ENCODE measurements at regions not wholly inside any gene's neighbourhood (a gene's known extent, or its start where the extent isn't known, plus 50 kb on each side); places are given as distances from the start of the nearest gene placed in this dataset.

DNA sequence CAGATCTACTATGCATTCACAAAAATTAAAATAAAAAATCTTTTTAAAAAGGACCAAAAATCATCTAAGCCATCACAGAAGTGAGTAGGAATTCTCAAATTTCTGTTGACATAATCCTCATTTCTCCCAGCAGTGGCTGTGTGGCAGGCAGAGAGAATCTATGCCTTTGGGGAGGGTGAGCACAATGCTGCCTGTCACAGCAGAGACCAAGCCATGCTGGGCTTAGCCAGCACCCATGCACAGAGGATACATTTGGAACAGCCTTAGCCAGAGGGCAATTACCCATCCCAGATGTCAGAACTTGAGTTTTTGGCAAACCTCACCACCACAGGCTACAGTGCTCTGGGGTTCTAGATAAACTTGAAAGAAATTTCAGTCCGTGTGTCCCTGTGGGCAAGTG is 1274.8 kb upstream of the ADGRL3 start:
- no peak for DNase-seq

DNA sequence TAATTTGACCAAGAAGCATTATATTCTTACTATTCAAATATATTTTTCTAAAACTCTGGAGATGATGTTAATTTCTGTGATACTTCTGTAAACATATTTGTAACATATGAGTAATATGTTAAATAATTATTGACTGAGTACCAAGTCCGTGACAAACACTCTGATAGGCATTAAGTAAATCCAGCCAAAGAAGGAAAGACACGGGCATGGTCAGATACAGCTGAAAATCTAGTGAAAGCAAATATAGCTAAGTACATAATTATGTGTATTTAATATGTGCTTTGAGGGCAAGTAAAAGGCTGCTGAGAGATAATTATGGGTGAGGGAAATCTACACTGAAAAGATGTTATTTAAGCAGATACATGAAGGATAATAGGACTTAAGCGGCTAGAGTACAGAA is 1263.6 kb upstream of the ADGRL3 start:
- DNase-seq, result peak; percentile 95

DNA sequence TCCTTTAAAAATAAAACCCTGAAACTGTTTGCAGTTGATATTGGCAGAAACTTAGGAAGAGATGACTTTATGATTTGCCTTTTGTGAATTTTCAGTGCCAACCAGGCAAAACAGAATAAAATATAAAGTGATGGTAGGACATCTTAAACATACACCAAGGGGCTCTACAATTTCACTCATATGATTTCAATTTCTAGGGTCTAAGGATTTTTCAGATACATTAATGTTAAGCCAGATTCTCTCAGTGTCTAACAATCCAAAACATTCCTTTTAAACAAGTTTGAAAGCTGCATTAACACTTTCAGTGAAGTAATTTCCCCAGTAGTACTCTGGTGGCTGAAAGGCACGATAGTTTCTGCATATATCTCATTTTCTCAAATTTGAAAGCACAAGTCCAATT is 1262.0 kb upstream of the ADGRL3 start:
- DNase-seq, result no peak

DNA sequence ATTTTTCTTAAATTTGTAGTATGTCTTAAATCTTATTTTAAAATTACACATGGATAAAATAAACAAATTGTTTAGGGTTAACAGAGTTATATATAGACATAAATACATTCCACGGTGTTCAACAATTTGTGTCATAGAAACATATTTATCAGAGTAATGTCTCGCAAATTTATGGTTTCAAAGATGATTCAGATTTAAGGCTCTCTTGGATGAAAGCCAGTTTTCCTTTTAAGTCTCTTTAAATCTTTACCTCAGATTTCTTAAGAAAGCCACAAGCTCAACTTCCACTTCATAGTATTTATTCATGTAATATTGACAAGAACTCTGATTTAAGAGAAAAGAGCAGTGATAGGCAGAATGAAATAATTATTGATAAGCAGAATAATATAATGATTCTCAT is 1254.8 kb upstream of the ADGRL3 start:
- DNase-seq, result no peak

DNA sequence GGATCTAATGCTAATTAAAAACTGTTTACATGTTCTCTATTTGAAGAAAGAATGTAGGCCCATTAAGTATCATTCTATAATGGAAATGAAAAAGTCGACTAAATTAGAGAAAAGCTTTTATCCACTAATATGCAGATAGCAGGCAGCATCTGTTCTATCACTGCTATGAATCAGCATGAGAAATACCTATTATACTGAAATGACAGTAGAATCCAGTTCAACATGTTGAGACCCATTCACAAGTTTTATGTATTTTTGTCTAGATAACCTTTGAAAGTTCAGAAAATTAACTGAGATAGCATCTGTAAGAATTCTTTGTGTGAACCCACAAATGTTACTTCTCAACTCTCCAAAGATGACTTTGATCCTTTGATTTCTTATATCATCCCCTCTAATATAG is 1254.4 kb upstream of the ADGRL3 start:
- no peak for DNase-seq

DNA sequence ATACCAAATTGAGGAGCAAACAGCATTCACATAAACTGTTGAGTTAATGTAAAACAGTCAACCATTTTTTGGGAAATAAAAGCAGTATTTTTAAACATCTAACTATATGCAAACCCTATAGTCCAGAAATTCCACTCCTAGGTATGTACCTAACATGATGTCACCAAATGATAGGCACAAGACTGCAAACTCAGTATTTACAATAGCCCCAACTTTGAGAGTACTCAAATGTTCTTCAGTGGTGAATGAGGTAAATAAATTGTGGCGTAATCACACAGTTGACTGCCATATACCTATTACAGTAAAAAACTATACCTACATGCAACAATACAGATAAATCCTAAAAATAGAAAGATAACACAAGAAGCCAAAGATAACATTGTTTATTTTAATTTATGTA is 1243.8 kb upstream of the ADGRL3 start:
- no peak for DNase-seq

DNA sequence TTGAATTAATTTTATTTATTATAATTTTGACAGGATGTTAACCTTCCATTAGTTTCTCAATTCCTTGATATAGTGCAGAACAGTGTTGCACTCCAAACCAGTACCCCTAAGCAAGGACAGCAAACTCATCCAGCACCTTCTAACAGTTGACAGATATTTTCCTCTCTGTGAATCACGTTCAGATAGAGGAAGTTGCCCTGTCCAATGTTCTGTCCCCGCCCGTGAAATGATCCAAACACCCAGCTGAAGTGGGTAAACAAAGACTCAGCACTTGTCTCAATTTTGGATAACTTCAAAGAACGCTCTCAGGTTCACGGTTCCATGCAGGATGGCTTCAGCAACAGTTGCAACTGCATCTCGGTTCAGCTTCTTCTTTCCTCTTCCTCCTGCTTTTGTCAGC is 1240.0 kb upstream of the ADGRL3 start:
- no peak for DNase-seq

DNA sequence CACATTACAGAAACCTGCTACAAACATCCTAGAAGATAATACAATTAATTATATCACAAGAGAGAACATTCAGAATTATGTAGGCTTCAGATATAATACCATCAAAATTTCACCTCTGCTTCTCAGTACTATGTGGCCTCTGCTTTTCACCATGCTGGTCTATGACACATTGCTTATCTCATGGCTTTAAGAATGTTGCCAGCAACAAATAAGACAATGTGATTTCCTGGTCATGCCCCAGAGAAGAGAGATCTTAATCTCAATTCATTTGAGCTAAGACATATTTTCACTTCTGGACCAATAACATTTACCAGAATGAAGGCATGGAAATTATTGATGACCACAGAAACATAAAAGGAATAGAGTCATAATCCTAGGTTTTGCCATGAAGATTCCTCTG is 1233.4 kb upstream of the ADGRL3 start:
- no peak for DNase-seq

DNA sequence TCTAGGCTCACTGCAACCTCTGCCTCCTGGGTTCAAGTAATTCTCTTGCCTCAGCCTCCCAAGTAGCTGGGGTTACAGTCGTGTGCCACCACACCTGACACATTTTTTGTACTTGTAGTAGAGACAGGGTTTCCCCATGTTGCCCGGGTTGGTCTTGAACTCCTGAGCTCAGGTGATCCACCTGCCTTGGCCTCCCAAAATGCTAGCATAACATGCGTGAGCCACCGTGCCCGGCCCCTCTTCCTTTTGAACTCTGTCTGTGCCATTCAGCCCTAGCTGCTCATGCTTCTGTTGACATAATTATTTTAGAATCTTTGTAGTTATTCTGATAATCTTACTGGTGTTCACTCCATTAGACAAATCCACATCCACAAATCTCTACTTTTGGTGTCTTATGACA is 1231.3 kb upstream of the ADGRL3 start:
- no peak for DNase-seq

DNA sequence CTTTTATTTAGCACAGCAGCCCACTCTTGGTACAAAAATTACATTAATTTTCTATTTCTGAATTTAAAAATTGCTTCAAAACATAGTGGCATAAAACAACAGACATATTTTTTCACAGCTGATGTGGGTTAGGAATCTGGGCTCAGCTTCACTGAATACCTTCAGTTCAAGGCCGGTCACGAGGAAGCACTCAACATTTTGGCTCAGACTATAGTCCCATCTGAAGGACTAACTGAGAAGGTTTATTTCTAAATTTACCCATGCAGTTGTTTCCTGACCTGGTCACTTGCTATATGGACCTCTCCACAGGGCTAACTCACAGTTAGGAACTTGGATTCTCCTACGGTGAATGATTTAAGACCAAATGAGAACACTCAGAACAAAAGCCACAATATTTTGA is 1230.2 kb upstream of the ADGRL3 start:
- no peak for DNase-seq

DNA sequence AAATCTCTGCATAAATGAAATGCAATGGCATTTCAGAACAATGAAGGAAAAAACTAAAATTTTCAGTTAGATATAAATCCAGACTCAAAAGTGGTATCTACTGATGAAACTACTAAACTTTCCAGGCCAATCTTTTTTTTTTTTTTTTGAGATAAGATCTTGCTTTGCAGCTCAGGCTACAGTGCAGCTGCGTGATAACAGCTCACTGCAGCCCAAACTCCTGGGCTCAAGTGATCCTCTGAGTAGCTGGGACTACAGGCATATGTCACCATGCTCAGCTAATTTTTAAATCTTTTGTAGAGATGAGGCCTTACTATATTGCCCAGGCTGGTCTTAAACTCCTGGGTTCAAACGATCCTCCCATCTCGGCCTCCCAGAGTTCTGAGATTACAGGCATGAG is 1228.2 kb upstream of the ADGRL3 start:
- no peak for DNase-seq

DNA sequence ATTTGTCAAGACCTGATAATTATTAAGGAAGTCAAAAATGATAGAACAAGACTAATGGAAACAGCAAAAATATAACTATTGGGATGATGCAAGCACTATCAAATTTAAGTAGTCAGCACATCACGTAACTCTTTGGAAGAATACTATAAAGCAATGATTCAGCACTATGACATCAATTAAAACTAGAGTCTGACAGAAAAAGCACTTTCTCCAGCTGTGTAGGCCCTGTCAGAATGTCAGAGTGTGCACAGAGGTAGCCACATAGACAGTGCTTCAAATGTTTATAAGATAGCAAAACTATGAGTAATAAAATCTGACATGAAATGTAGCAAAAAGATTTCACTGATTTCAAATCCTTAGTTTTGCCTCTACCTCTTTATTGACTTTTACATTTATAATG is 1226.6 kb upstream of the ADGRL3 start:
- no peak for DNase-seq

DNA sequence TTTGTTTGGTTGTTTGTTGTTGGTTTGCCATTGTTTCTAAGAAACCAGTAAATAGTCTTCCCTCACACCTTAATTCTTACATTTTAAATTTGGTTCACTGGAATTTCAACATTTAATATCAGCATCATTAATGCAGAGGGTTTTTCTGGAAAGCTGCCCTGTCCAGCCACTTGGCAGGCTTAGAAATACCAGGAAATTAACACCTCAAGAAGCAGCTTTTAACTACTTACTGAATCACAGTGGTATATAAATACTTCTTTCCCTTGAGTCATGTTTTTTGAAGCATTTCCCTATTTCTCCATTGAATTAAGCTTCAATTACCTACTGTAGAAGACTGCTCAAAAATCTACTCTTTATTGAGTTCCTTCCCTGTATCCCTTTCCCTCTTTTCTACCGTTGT is 1221.1 kb upstream of the ADGRL3 start:
- no peak for DNase-seq

DNA sequence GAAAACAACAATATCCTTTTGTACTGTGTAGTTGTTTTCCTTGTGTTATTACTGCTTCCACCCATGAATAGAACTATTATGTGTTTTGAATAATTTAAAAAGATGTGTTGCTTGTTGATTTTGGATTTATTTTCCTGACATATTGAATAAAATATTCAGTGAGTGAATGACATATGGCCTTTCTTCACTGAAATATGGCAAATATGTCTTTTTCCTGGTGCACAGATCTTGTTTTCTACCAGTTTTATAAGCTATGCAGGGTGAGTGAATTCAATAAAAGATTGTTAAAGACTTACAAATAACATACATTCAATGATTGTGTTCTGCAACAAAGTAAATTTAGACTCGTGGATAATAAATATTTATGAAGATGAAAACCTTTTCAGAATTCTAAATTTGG is 1216.3 kb upstream of the ADGRL3 start:
- DNase-seq, result no peak

DNA sequence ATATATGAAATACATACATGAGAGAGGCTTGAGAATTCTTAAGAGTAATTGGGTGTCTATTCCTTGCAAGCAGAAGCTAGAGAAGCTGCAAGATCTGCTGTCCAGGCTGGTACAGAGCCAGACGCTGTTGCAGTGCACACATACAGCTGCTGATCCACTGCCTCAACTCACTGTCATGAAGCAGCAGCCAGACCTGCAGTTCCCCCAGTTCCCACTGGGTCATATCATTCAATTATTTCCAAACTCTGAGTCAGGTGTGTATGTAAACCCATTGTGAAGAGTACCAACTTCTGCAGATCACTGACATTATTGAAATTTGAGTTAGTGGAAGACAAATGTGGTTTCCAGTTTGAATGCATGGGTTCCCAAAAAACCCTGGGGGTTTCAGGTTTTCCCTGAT is 1212.8 kb upstream of the ADGRL3 start:
- no peak for DNase-seq

DNA sequence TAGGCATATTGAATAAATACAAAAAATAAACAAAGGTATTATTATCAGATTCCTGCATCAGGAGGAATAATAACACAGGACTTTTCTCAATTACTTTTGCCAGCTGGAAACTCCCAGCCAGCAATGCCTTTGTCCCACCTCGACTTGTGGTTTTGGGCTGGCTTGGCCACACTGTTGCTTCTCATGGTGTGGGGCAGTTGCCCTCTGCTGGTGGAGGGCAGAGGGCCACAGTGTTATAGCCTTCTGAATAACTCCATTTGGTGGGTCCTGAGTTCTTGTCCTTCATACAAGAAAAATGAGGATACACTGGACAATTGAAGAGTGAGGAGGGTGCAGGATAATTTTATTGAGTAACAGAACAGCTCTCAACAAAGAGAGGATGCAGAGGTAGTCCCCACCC is 1206.0 kb upstream of the ADGRL3 start:
- no peak for DNase-seq

DNA sequence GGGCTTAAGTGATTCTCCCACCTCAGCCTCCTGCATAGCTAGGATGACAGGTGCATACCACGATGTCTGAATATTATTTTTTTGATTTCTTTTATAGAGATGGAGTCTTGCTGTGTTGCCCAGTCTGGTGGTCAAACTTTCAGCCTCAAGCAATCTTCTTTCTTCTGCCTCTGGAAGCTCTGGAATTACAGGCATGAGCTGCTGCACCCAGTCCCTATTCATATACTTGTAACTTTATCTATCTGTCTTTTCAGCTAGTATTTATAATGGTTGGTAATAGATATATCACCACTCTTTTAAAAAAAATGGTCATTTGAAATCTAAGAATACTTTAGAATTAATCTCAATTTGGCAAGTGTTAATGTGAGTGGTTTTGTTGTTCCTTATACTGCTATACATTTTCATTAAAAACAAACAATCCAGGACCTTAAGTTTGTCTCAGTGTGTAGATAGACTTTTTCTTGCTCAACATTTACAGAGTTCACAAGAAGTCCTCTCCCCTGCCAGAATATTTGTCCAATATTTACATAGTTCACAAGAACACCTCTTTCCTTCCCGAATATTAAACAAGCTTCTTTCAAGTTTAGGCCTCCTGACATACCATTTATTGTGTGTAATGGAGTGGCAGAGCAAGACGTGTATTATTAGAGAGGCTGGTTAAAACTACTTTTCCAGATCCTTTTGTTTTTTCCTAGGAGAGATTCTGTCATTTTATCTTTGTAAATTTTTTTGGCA is 1197.4 kb upstream of the ADGRL3 start:
- no peak for DNase-seq

DNA sequence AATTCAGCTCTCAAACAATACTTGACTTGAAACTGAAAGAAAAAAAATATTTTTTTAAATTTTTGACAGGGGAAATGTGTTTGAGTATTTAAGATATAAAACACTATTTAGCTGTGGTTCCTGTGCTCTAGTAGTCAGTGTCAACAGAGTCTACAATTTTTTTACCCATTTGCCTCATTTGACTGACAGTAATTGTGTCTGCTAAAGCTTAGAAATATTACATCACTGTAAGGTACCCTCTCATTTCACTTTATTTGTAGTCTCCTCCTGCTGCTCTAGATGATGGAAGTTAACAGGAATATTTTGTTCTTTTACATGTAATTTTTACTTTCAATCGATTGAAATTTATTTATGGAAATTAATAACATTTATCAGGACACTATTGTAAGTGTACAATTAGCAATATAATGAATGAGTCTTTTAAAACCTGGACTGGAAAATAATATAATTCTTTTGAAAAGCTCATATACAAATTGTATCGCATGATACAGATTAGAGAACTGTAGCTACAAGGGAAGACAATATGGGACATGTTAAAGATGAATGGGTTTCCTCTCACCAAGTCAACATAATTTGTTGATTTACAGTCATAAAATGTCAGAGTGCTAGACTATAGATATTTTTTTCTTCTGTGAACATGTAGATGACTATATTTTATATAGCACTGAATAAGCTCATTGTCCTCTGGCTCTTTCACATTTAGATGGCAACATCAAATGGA is 1186.5 kb upstream of the ADGRL3 start:
- no peak for DNase-seq

DNA sequence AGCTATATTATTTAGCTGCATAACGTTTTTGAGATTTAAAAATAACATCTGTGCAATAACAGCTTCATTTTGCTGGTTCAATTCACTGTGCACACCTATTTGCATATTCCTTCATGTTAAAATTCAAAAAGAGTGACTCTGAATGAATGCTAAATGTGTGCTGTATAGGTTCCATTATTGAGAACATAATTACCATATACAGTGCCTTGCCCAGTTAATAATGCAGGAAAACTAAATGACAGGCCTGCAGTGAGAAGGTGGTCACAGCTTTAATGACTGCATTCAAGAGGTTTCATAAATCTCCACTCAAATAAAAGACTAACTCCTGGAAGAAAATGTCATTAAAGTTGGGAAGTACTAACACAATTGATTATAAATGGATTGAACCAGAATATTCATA is 1183.2 kb upstream of the ADGRL3 start:
- DNase-seq, result no peak

DNA sequence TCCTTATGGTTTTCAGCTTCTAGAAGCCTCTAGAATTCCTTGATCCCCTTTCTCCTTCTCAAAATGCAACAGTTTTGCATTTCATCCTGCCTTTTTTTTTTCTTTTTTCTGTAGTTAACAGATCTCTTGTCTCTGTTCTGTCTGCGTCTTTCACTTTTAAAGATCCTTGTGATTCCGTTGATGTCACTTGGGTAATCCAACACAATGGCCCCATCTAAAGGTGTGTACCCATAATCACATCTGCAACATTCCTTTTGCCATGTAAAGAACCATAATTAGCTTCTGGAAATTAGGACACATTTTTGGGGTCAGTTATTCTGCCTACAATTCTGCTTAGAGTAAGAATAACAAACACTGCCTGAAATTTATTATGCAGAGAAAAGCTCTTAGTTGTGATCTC is 1180.9 kb upstream of the ADGRL3 start:
- no peak for DNase-seq

DNA sequence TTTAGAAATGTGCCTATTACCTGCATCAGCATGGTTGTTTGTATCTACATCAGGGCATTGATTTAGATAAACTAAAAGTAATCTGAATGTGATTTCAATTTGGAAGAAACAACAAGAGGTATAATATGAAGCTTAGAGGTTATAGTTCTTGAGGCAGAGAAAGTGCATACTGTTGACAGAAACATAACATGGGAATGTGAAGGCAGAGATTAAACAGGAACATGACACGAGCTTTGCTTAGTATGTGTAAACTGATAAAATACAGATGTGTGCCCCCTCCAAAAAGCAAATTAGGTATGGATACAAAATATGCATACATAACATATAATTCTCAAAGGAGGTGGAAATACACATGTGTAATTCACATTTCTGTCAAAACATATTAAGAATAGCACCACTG is 1180.2 kb upstream of the ADGRL3 start:
- no peak for DNase-seq

DNA sequence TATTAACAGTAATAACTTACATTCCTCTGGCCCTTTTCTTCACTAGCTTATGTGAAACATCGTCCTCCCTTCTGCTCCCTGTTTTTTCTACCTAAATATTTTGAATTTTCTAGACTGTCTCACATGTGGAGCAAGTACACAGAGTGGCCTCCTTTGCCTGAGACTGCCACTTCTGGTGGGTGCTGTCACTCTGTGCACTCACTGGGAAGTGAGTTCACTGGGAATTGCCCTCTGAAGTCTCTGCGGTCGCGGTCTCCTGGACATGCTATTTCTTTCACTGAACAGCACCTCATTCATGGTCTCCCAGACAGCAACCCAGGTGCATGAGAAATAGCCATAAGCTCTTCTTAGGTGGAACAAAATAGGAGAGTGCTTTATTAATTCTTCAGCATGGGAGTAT is 1179.7 kb upstream of the ADGRL3 start:
- DNase-seq, result no peak

DNA sequence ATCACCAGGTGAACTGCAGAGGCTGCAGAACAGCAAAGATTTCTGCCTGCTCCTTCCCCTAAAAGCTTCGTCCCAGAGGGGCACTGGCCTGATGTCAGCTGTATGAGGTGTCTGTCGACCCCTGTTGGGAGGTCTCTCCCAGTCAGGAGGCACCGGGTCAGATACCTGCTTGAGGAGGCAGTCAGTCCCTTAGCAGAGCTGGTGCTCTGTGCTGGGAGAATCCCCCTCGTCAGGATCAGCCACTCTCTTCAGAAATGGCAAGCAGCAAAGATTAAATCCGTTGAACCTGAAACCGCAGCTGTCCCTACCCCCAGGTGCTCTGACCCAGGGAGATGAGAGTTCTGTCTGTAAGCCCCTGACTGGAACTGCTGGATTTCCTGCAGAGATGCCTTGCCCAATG is 1166.3 kb upstream of the ADGRL3 start:
- DNase-seq, result no peak

DNA sequence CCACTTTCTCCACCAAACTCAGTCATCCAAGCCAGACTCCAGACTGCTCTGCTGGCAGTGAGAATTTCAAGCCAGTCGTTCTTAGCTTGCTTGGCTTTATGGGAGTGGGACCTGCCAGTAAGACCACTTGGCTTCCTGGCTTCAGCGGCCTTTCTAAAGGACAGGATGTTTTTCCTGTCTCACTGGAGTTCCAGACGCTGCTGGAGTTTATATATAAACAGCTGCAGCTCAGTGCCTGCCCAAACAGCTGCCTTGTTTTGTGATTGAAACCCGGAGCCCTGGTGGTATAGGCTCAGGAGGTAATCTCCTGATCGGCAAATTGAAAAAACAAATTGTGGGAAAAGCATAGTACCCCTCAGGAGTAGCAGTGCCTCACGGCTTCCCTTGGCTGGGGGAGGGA is 1165.8 kb upstream of the ADGRL3 start:
- peak; percentile 41 for DNase-seq

DNA sequence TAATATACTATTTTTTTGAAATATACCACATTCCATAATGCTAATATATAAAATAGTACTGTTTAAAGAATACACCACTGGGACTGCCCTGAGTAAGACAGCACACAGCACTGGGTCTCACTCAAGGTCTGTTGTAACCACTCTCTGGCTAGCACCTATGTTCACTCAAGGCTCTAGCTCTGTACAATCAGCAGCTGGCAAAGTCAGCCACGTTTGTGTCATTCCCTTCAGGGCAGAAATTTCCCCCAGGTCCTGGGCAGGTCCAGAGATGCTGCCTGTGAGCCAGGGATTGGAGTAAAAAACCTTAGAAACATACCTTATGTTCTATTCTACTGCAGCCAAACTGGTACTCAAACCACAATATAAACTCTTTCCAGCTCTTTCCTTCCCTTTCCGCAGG is 1160.2 kb upstream of the ADGRL3 start:
- DNase-seq, result no peak

Measured in NCI-H1092 treated with DMSO at 0.1 percent for 48 hours (cell line).